ENCODE measurements at regions not wholly inside any gene's neighbourhood (a gene's known extent, or its start where the extent isn't known, plus 50 kb on each side); places are given as distances from the start of the nearest gene placed in this dataset.

GRCh38 chr2:12871694-12872315 lies 155.1 kb downstream of the TRIB2 start:
- H3K4me3 ChIP-seq (ENCODE audit: low read length in 2 of 2), result no peak overlapping the region
- no peak overlapping the region for H3K9ac ChIP-seq (ENCODE audit: low read length in 2 of 2)
- H3K36me3 ChIP-seq (ENCODE audit: control insufficient read depth in 2 of 2, insufficient read depth in 2 of 2, low read length in 2 of 2), result no peaks in the 10 kb centered on the region
- no peak overlapping the region for H3K27ac ChIP-seq (ENCODE audit: low read length)
- no peaks in the 10 kb centered on the region for H3K27me3 ChIP-seq (ENCODE audit: control insufficient read depth in 1 of 2, insufficient read depth in 2 of 2, low read length in 2 of 2)
- no peaks in the 10 kb centered on the region for H3K9me3 ChIP-seq (ENCODE audit: control insufficient read depth in 2 of 2, low read length in 2 of 2)
- no peaks in the 10 kb centered on the region for H3K4me1 ChIP-seq (ENCODE audit: control insufficient read depth, insufficient read depth, low read length)

GRCh38 chr2:12877761-12878160 lies 161.0 kb downstream of the TRIB2 start:
- no peaks in the 10 kb centered on the region for H3K9me3 ChIP-seq (ENCODE audit: control insufficient read depth in 2 of 2, low read length in 2 of 2)
- H3K27ac ChIP-seq (ENCODE audit: low read length), result no peak overlapping the region
- no peaks in the 10 kb centered on the region for H3K4me1 ChIP-seq (ENCODE audit: control insufficient read depth, insufficient read depth, low read length)
- no peak overlapping the region for H3K9ac ChIP-seq (ENCODE audit: low read length in 2 of 2)
- H3K27me3 ChIP-seq (ENCODE audit: control insufficient read depth in 1 of 2, insufficient read depth in 2 of 2, low read length in 2 of 2), result no peaks in the 10 kb centered on the region
- no peaks in the 10 kb centered on the region for H3K36me3 ChIP-seq (ENCODE audit: control insufficient read depth in 2 of 2, insufficient read depth in 2 of 2, low read length in 2 of 2)
- H3K4me3 ChIP-seq (ENCODE audit: low read length in 2 of 2), result no peak overlapping the region

- no peaks in the 10 kb centered on the region for H3K4me1 ChIP-seq (ENCODE audit: control insufficient read depth, insufficient read depth, low read length)
- no peak overlapping the region for H3K27ac ChIP-seq (ENCODE audit: low read length)
- H3K4me3 ChIP-seq (ENCODE audit: low read length in 2 of 2), result no peak overlapping the region
- H3K9ac ChIP-seq (ENCODE audit: low read length in 2 of 2), result no peak overlapping the region
- no peaks in the 10 kb centered on the region for H3K36me3 ChIP-seq (ENCODE audit: control insufficient read depth in 2 of 2, insufficient read depth in 2 of 2, low read length in 2 of 2)
- no peaks in the 10 kb centered on the region for H3K27me3 ChIP-seq (ENCODE audit: control insufficient read depth in 1 of 2, insufficient read depth in 2 of 2, low read length in 2 of 2)
- no peaks in the 10 kb centered on the region for H3K9me3 ChIP-seq (ENCODE audit: control insufficient read depth in 2 of 2, low read length in 2 of 2)
These were observed 162.9 kb downstream of the TRIB2 start for GRCh38 chr2:12879649-12880048.

GRCh38 chr2:12881952-12882351 lies 165.2 kb downstream of the TRIB2 start:
- Histone ChIP-seq H3K9ac (ENCODE audit: low read length in 2 of 2) (no peak overlapping the region), H3K4me1 (ENCODE audit: control insufficient read depth, insufficient read depth, low read length) (no peaks in the 10 kb centered on the region), H3K9me3 (ENCODE audit: control insufficient read depth in 2 of 2, low read length in 2 of 2) (no peaks in the 10 kb centered on the region), H3K27me3 (ENCODE audit: control insufficient read depth in 1 of 2, insufficient read depth in 2 of 2, low read length in 2 of 2) (no peaks in the 10 kb centered on the region), H3K27ac (ENCODE audit: low read length) (no peak overlapping the region), H3K36me3 (ENCODE audit: control insufficient read depth in 2 of 2, insufficient read depth in 2 of 2, low read length in 2 of 2) (no peaks in the 10 kb centered on the region), H3K4me3 (ENCODE audit: low read length in 2 of 2) (no peak overlapping the region)

- Histone ChIP-seq H3K4me3 (ENCODE audit: low read length in 2 of 2) (no peak overlapping the region), H3K4me1 (ENCODE audit: control insufficient read depth, insufficient read depth, low read length) (no peaks in the 10 kb centered on the region), H3K9me3 (ENCODE audit: control insufficient read depth in 2 of 2, low read length in 2 of 2) (no peaks in the 10 kb centered on the region), H3K9ac (ENCODE audit: low read length in 2 of 2) (no peak overlapping the region), H3K36me3 (ENCODE audit: control insufficient read depth in 2 of 2, insufficient read depth in 2 of 2, low read length in 2 of 2) (no peaks in the 10 kb centered on the region), H3K27ac (ENCODE audit: low read length) (no peak overlapping the region), H3K27me3 (ENCODE audit: control insufficient read depth in 1 of 2, insufficient read depth in 2 of 2, low read length in 2 of 2) (no peaks in the 10 kb centered on the region)
These were observed 165.7 kb downstream of the TRIB2 start for GRCh38 chr2:12882393-12882792.

GRCh38 chr2:12883906-12884305 lies 167.2 kb downstream of the TRIB2 start:
- no peaks in the 10 kb centered on the region for H3K36me3 ChIP-seq (ENCODE audit: control insufficient read depth in 2 of 2, insufficient read depth in 2 of 2, low read length in 2 of 2)
- no peak overlapping the region for H3K27ac ChIP-seq (ENCODE audit: low read length)
- no peaks in the 10 kb centered on the region for H3K4me1 ChIP-seq (ENCODE audit: control insufficient read depth, insufficient read depth, low read length)
- no peak overlapping the region for H3K4me3 ChIP-seq (ENCODE audit: low read length in 2 of 2)
- H3K9ac ChIP-seq (ENCODE audit: low read length in 2 of 2), result no peak overlapping the region
- H3K9me3 ChIP-seq (ENCODE audit: control insufficient read depth in 2 of 2, low read length in 2 of 2), result no peaks in the 10 kb centered on the region
- no peaks in the 10 kb centered on the region for H3K27me3 ChIP-seq (ENCODE audit: control insufficient read depth in 1 of 2, insufficient read depth in 2 of 2, low read length in 2 of 2)

GRCh38 chr2:12884713-12885282 lies 168.1 kb downstream of the TRIB2 start:
- Histone ChIP-seq H3K9me3 (ENCODE audit: control insufficient read depth in 2 of 2, low read length in 2 of 2) (no peaks in the 10 kb centered on the region), H3K9ac (ENCODE audit: low read length in 2 of 2) (no peak overlapping the region), H3K4me1 (ENCODE audit: control insufficient read depth, insufficient read depth, low read length) (no peaks in the 10 kb centered on the region), H3K36me3 (ENCODE audit: control insufficient read depth in 2 of 2, insufficient read depth in 2 of 2, low read length in 2 of 2) (no peaks in the 10 kb centered on the region), H3K27ac (ENCODE audit: low read length) (no peak overlapping the region), H3K4me3 (ENCODE audit: low read length in 2 of 2) (no peak overlapping the region), H3K27me3 (ENCODE audit: control insufficient read depth in 1 of 2, insufficient read depth in 2 of 2, low read length in 2 of 2) (no peaks in the 10 kb centered on the region)

GRCh38 chr2:12890066-12890465 lies 173.3 kb downstream of the TRIB2 start:
- no peak overlapping the region for H3K27ac ChIP-seq (ENCODE audit: low read length)
- no peaks in the 10 kb centered on the region for H3K27me3 ChIP-seq (ENCODE audit: control insufficient read depth in 1 of 2, insufficient read depth in 2 of 2, low read length in 2 of 2)
- no peaks in the 10 kb centered on the region for H3K36me3 ChIP-seq (ENCODE audit: control insufficient read depth in 2 of 2, insufficient read depth in 2 of 2, low read length in 2 of 2)
- H3K4me1 ChIP-seq (ENCODE audit: control insufficient read depth, insufficient read depth, low read length), result no peaks in the 10 kb centered on the region
- H3K4me3 ChIP-seq (ENCODE audit: low read length in 2 of 2), result no peak overlapping the region
- peaks cover 0 to 13% of the 10 kb centered on the region in 2 donors for H3K9me3 ChIP-seq (ENCODE audit: control insufficient read depth in 2 of 2, low read length in 2 of 2)
- H3K9ac ChIP-seq (ENCODE audit: low read length in 2 of 2), result no peak overlapping the region

GRCh38 chr2:12890481-12890991 lies 173.8 kb downstream of the TRIB2 start:
- H3K36me3 ChIP-seq (ENCODE audit: control insufficient read depth in 2 of 2, insufficient read depth in 2 of 2, low read length in 2 of 2), result no peaks in the 10 kb centered on the region
- H3K4me1 ChIP-seq (ENCODE audit: control insufficient read depth, insufficient read depth, low read length), result no peaks in the 10 kb centered on the region

GRCh38 chr2:12895017-12895416 lies 178.3 kb downstream of the TRIB2 start:
- no peaks in the 10 kb centered on the region for H3K4me1 ChIP-seq (ENCODE audit: control insufficient read depth, insufficient read depth, low read length)
- H3K4me3 ChIP-seq (ENCODE audit: low read length in 2 of 2), result no peak overlapping the region
- no peak overlapping the region for H3K9ac ChIP-seq (ENCODE audit: low read length in 2 of 2)
- no peaks in the 10 kb centered on the region for H3K36me3 ChIP-seq (ENCODE audit: control insufficient read depth in 2 of 2, insufficient read depth in 2 of 2, low read length in 2 of 2)
- H3K27me3 ChIP-seq (ENCODE audit: control insufficient read depth in 1 of 2, insufficient read depth in 2 of 2, low read length in 2 of 2), result no peaks in the 10 kb centered on the region
- no peak overlapping the region for H3K27ac ChIP-seq (ENCODE audit: low read length)
- H3K9me3 ChIP-seq (ENCODE audit: control insufficient read depth in 2 of 2, low read length in 2 of 2), result peaks cover 3 to 14% of the 10 kb centered on the region in 2 donors

More at GRCh38 chr2:12890481-12890991, 173.8 kb downstream of the TRIB2 start:
- Histone ChIP-seq H3K27ac (ENCODE audit: low read length) (no peak overlapping the region), H3K4me3 (ENCODE audit: low read length in 2 of 2) (no peak overlapping the region), H3K9me3 (ENCODE audit: control insufficient read depth in 2 of 2, low read length in 2 of 2) (peaks cover 3 to 14% of the 10 kb centered on the region in 2 donors), H3K9ac (ENCODE audit: low read length in 2 of 2) (no peak overlapping the region), H3K27me3 (ENCODE audit: control insufficient read depth in 1 of 2, insufficient read depth in 2 of 2, low read length in 2 of 2) (no peaks in the 10 kb centered on the region)

GRCh38 chr2:12896318-12896982 lies 179.7 kb downstream of the TRIB2 start:
- H3K27ac ChIP-seq (ENCODE audit: low read length), result peak overlapping the region; percentile 12
- no peak overlapping the region for H3K9ac ChIP-seq (ENCODE audit: low read length in 2 of 2)
- H3K9me3 ChIP-seq (ENCODE audit: control insufficient read depth in 2 of 2, low read length in 2 of 2), result peaks cover 3 to 14% of the 10 kb centered on the region in 2 donors
- H3K27me3 ChIP-seq (ENCODE audit: control insufficient read depth in 1 of 2, insufficient read depth in 2 of 2, low read length in 2 of 2), result no peaks in the 10 kb centered on the region
- no peak overlapping the region for H3K4me3 ChIP-seq (ENCODE audit: low read length in 2 of 2)
- no peaks in the 10 kb centered on the region for H3K4me1 ChIP-seq (ENCODE audit: control insufficient read depth, insufficient read depth, low read length)
- no peaks in the 10 kb centered on the region for H3K36me3 ChIP-seq (ENCODE audit: control insufficient read depth in 2 of 2, insufficient read depth in 2 of 2, low read length in 2 of 2)

Measured in stomach smooth muscle (tissue), 2 donors.